Astrocyte (in vitro differentiated cells and primary cell): ENCODE measurements at regions not wholly inside any gene's neighbourhood (a gene's known extent, or its start where the extent isn't known, plus 50 kb on each side); places are given as distances from the start of the nearest gene placed in this dataset.

Source experiments
- CTCF ChIP-seq: IDR thresholded peaks from 2 replicates; pipeline ENCODE4 v1.5.1; 2011; ENCODE audit warnings: low read depth, mild to moderate bottlenecking, inconsistent platforms, low read length, moderate library complexity; ENCODE audit not compliant: insufficient read depth
- EZH2 ChIP-seq: IDR thresholded peaks from 2 replicates; pipeline ENCODE4 v1.6.1; 2012; ENCODE audit warnings: mild to moderate bottlenecking, low read length, inconsistent platforms; ENCODE audit not compliant: insufficient read depth

GRCh38 chr7:115678086-115678982 lies 352.2 kb downstream of the TFEC start:
- no peak for TF ChIP-seq CTCF
- TF ChIP-seq EZH2: no peak
